Naive thymus-derived CD8-positive, alpha-beta T cell (primary cell): ENCODE measurements at regions not wholly inside any gene's neighbourhood (a gene's known extent, or its start where the extent isn't known, plus 50 kb on each side); places are given as distances from the start of the nearest gene placed in this dataset.

ENCODE experiments used
- ATAC-seq, 2 donors: fragments of 150-1000 bp; cut with Tn5 transposase in 1 of 2; sonication (Bioruptor Pico), chemical (Tn5 transposase) in 1 of 2; 1 replicate in 1 of 2; 2 replicates in 1 of 2; pipeline ENCODE4 v1.10.0; 2021; ENCODE audit warnings: mild to moderate bottlenecking in 2 of 2, moderate library complexity in 2 of 2
- POLR2A ChIA-PET: fragments of 350-600 bp; sonication (Branson Sonifier 250); formaldehyde crosslinking; loops from one replicate; lab custom pipeline; 2021; ENCODE audit warnings: antibody characterized with exemption; lab: Charles Lee
- DNase-seq, 10 donors: peaks; one replicate each; pipeline versions ENCODE4 v3.0.0 to v3.0.0-alpha.2; 2020 to 2022
- H3K27ac Mint-ChIP-seq, 10 donors: one replicate each; pipeline ENCODE4 v1.8.0; 2020 to 2022; ENCODE audit warnings: mild to moderate bottlenecking in 10 of 10, mixed read lengths in 10 of 10, moderate library complexity in 4 of 10, inconsistent platforms in 1 of 10
- H3K27me3 Mint-ChIP-seq, 5 donors: one replicate each; pipeline ENCODE4 v1.8.0; 2021 to 2022; ENCODE audit warnings: mixed read lengths in 5 of 5
- H3K36me3 Mint-ChIP-seq, 3 donors: one replicate each; pipeline ENCODE4 v1.8.0; 2020 to 2022; ENCODE audit warnings: mixed read lengths in 3 of 3, mild to moderate bottlenecking in 2 of 3, inconsistent platforms in 1 of 3
- H3K4me1 Mint-ChIP-seq, 4 donors: one replicate each; pipeline ENCODE4 v1.8.0; 2021 to 2022; ENCODE audit warnings: mixed read lengths in 4 of 4
- H3K4me3 Mint-ChIP-seq, 10 donors: one replicate each; pipeline ENCODE4 v1.8.0; 2020 to 2022; ENCODE audit warnings: mild to moderate bottlenecking in 10 of 10, mixed read lengths in 10 of 10, moderate library complexity in 6 of 10, inconsistent platforms in 1 of 10
- H3K9me3 Mint-ChIP-seq, 9 donors: one replicate each; pipeline ENCODE4 v1.8.0; 2020 to 2022; ENCODE audit warnings: mixed read lengths in 9 of 9, mild to moderate bottlenecking in 3 of 9, inconsistent platforms in 1 of 9, moderate library complexity in 1 of 9

GRCh38 chr13:50071379-50071778, 56.1 kb downstream of the KCNRG start:
- ATAC-seq (no peak), DNase-seq (no peak)
- Mint-ChIP-seq H3K4me3 (peak overlapping the region in 1 of 10 donors; percentile 13), H3K27me3 (peaks cover 0 to 15% (median 5%) of the 10 kb centered on the region in 5 donors), H3K9me3 (no peaks in the 10 kb centered on the region), H3K4me1 (peaks cover 0 to 46% (median 2%) of the 10 kb centered on the region in 4 donors), H3K36me3 (peaks cover 0 to 6% (median 0%) of the 10 kb centered on the region in 3 donors), H3K27ac (peak overlapping the region in 1 of 10 donors; percentile 11)
- POLR2A ChIA-PET: no interaction called here

DNA sequence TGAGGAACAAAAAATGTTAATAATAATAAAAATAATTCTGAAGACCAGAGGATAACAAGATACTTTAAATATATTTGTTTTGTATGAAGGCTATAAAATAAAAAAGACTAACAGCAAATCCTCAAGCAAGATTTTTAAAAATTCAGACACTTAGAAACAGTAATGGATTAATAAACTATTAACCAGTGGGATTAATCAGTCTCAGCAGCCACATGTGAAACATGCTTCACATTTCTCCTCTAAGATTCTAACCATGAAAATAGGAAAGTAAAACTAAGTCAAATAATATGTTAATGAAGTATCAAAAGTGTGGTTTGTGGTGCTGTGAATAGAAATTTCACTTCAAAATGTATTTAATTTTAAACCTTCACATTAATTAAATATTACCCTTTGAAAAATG, 57.4 kb downstream of the KCNRG start:
- ATAC-seq: no peak
- POLR2A ChIA-PET: no interaction called here
- Mint-ChIP-seq H3K4me3 (no peak overlapping the region), H3K27me3 (peaks cover 0 to 18% (median 9%) of the 10 kb centered on the region in 5 donors), H3K4me1 (peaks cover 0 to 55% (median 2%) of the 10 kb centered on the region in 4 donors), H3K9me3 (no peaks in the 10 kb centered on the region), H3K27ac (no peak overlapping the region), H3K36me3 (peaks cover 0 to 3% (median 0%) of the 10 kb centered on the region in 3 donors)
- no peak for DNase-seq

GRCh38 chr13:50073340-50073739, 58.1 kb downstream of the KCNRG start:
- H3K27me3 Mint-ChIP-seq: peaks cover 3 to 21% (median 10%) of the 10 kb centered on the region in 5 donors
- POLR2A ChIA-PET: interaction anchor here (0.7 kb wide), 1 partner anchor 95 kb away, joined by 3 read pairs; no protein-coding TSS in a partner anchor
- no peak overlapping the region for H3K27ac Mint-ChIP-seq
- no peak for DNase-seq
- peaks cover 0 to 60% (median 2%) of the 10 kb centered on the region in 4 donors for H3K4me1 Mint-ChIP-seq
- H3K36me3 Mint-ChIP-seq: peaks cover 0 to 2% (median 0%) of the 10 kb centered on the region in 3 donors
- ATAC-seq: no peak
- H3K9me3 Mint-ChIP-seq: no peaks in the 10 kb centered on the region
- no peak overlapping the region for H3K4me3 Mint-ChIP-seq

DNA sequence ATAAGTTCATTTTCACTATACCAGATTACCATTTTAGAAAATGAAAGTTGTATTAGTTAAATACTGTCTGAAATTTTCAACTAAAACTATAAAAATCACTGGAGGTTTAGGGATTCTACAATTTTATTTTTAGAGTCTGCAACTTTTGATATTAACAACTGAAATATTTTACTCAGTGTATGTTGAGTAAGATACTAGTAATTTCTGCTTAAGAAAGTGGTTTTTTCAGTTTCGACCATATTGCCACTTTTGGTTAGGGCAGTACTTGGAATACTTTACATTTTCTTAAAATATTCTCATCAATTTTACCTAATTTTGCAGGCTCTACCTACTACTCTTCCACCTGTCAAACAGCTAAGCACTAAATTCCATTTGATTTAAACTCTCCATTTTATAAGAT, 59.6 kb downstream of the KCNRG start:
- H3K4me1 Mint-ChIP-seq: peaks cover 0 to 67% (median 2%) of the 10 kb centered on the region in 4 donors
- POLR2A ChIA-PET: interaction anchor here (0.9 kb wide), 1 partner anchor 77 kb away, joined by 3 read pairs; no protein-coding TSS in a partner anchor
- no peak for DNase-seq
- H3K4me3 Mint-ChIP-seq: no peak overlapping the region
- H3K27me3 Mint-ChIP-seq: peaks cover 6 to 26% (median 10%) of the 10 kb centered on the region in 5 donors
- peaks cover 0 to 2% (median 0%) of the 10 kb centered on the region in 9 donors for H3K9me3 Mint-ChIP-seq
- peaks cover 0 to 2% (median 0%) of the 10 kb centered on the region in 3 donors for H3K36me3 Mint-ChIP-seq
- H3K27ac Mint-ChIP-seq: no peak overlapping the region
- no peak for ATAC-seq

DNA sequence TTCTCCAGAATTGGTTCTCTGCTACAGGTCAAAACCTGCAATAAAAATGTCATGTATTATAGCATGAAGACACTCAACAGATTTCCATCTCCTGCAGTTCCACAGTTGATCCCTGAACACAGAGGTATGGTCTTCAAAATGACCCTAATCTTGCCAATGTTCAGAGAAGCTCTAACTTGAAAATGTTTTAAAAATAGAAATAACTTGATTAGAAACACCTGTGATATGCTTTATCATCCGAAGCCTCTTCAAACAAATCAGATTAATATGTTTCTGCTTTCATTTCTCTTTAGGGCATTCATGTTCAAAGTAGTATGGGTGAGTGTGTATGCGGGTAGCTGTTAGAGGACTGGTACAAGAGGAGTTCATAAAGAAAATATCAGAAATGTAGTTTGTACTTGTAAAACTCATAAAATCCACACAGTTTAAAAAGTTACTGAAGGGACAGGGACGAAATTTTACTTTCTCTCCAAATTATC, 60.4 kb downstream of the KCNRG start:
- peaks cover 0 to 66% (median 8%) of the 10 kb centered on the region in 4 donors for H3K4me1 Mint-ChIP-seq

DNA sequence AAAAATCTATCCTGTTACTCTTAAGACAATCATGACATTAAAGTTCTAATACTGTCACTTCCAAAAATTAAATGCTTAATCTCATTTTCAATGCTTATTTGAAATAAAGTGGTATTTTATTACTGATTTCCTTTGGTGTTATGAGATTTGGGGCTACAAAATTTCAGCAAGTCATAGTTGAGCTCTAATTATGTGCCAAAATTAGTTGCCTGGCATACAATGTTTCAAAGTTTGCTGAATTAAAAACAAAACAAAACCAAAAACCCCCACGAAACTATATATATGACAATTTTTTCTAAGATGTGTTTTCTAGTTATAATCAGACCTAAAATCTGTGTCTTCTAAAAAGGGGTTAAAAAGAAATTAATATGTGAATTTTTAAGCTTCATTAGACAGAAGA, 62.2 kb downstream of the KCNRG start:
- Mint-ChIP-seq H3K27me3 (peaks cover 10 to 37% (median 14%) of the 10 kb centered on the region in 5 donors), H3K4me3 (no peak overlapping the region), H3K4me1 (peaks cover 4 to 61% (median 19%) of the 10 kb centered on the region in 4 donors), H3K36me3 (peaks cover 0 to 5% (median 0%) of the 10 kb centered on the region in 3 donors), H3K27ac (peak overlapping the region in 1 of 10 donors; percentile 72), H3K9me3 (peaks cover 0 to 7% (median 0%) of the 10 kb centered on the region in 9 donors)
- DNase-seq (no peak), ATAC-seq (no peak)
- POLR2A ChIA-PET: interaction anchor here (0.8 to 11.9 kb wide), 2 partner anchors 49 to 80 kb away, joined by 5 to 176 read pairs; partner anchors contain the start of gene TRIM13

More for the DNA sequence above, 60.4 kb downstream of the KCNRG start:
- H3K27ac Mint-ChIP-seq: peak overlapping the region in 2 of 10 donors; percentile 29 to 36
- POLR2A ChIA-PET: interaction anchor here (0.9 kb wide), 1 partner anchor 78 kb away, joined by 3 read pairs; no protein-coding TSS in a partner anchor
- H3K36me3 Mint-ChIP-seq: peaks cover 0 to 2% (median 0%) of the 10 kb centered on the region in 3 donors
- H3K9me3 Mint-ChIP-seq: peaks cover 0 to 2% (median 0%) of the 10 kb centered on the region in 9 donors
- peaks cover 6 to 33% (median 14%) of the 10 kb centered on the region in 5 donors for H3K27me3 Mint-ChIP-seq
- peak overlapping the region in 2 of 10 donors; percentile 36 to 57 for H3K4me3 Mint-ChIP-seq
- ATAC-seq: no peak
- DNase-seq: peak in 1 of 10 donors; percentile 8

GRCh38 chr13:50078231-50078894, 63.1 kb downstream of the KCNRG start:
- Mint-ChIP-seq H3K9me3 (peaks cover 0 to 7% (median 0%) of the 10 kb centered on the region in 9 donors), H3K27me3 (peaks cover 10 to 37% (median 13%) of the 10 kb centered on the region in 5 donors), H3K27ac (peak overlapping the region in 1 of 10 donors; percentile 72), H3K4me3 (peak overlapping the region in 1 of 10 donors; percentile 76), H3K36me3 (peaks cover 0 to 5% (median 0%) of the 10 kb centered on the region in 3 donors), H3K4me1 (peaks cover 5 to 63% (median 25%) of the 10 kb centered on the region in 4 donors)
- no peak for ATAC-seq
- POLR2A ChIA-PET: interaction anchor here (0.8 to 11.9 kb wide), 3 partner anchors 48 to 81 kb away, joined by 5 to 176 read pairs (median 7); partner anchors contain the start of gene TRIM13
- no peak for DNase-seq

GRCh38 chr13:50078895-50079654, 63.8 kb downstream of the KCNRG start:
- no peak for DNase-seq
- Mint-ChIP-seq H3K4me1 (peaks cover 7 to 65% (median 28%) of the 10 kb centered on the region in 4 donors), H3K9me3 (peaks cover 0 to 7% (median 0%) of the 10 kb centered on the region in 9 donors), H3K27me3 (peaks cover 9 to 35% (median 12%) of the 10 kb centered on the region in 5 donors), H3K27ac (peak overlapping the region in 1 of 10 donors; percentile 53), H3K4me3 (peak overlapping the region in 4 of 10 donors; percentile 38 to 96 (median 93)), H3K36me3 (peaks cover 0 to 5% (median 0%) of the 10 kb centered on the region in 3 donors)
- POLR2A ChIA-PET: interaction anchor here (1.0 to 11.9 kb wide), 4 partner anchors 47 to 813 kb away, joined by 3 to 176 read pairs (median 22); partner anchors contain the start of gene TRIM13
- no peak for ATAC-seq

DNA sequence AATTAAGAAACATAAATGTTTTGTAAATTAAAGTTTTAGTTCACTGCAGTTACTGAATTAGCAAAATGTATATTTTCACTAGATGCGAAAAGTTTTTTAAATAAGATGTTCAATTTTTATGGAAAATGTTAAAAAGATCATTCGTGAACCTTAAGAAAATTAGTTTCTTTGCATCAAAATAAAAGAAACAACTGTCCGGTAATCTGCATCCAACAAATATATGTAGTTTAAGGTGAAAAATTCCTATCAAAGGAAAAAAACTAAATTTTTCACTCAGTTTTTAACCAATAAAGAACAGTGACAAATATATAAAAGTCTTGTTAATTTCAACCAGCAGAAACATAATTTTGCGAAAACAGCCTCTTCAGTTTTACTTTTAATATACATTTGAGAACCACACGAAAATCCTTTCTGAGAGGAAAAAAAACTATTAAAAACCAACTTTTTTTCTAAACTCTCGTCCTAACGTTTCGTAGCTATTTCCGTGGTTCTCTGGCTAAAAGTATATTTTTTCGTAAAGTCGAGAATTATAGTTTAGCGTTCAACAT, 64.5 kb downstream of the KCNRG start:
- DNase-seq (no peak), ATAC-seq (no peak)
- peak overlapping the region in 6 of 10 donors; percentile 55 to 96 (median 89) for H3K27ac Mint-ChIP-seq
- peaks cover 9 to 35% (median 12%) of the 10 kb centered on the region in 5 donors for H3K27me3 Mint-ChIP-seq
- H3K36me3 Mint-ChIP-seq: peaks cover 0 to 5% (median 0%) of the 10 kb centered on the region in 3 donors
- peak overlapping the region; percentile 90 to 99 (median 96) for H3K4me3 Mint-ChIP-seq
- peaks cover 0 to 7% (median 0%) of the 10 kb centered on the region in 9 donors for H3K9me3 Mint-ChIP-seq
- POLR2A ChIA-PET: interaction anchor here (0.7 to 11.9 kb wide), 4 partner anchors 46 to 813 kb away, joined by 3 to 176 read pairs (median 20); partner anchors contain the start of gene TRIM13
- peaks cover 7 to 67% (median 28%) of the 10 kb centered on the region in 4 donors for H3K4me1 Mint-ChIP-seq

DNA sequence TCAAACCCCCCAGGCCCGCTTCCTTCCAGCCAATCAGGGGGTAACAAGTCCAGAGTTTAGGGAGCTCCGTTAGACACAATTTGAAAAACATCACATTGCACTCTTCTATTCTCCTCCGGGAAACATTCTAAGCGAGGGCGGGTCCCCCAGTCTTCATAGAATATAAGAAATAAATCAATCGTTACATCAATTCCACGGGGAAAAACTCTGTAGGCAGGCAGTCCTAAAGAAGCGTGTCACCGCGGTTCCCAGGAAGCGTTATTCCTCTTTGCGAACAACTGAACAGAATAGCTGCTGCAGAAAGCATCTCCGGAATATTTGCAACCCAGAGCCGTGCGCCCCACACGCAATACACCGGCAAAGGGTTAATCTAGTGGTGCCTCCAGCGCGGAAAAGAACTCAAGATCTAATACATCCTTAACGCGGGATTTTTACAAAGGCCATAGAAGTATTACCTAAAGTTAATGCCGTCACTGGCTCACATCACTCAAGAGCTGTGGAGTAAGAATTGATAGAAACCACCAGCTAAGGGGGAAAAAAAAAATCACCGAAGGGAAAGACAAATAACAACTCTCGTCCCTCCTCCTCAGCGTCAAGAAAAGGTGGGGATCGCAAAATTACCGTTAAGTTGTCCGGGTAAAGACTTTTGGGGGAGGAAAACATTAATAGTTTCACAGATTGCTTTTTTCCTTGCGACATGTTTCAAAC, 65.1 kb downstream of the KCNRG start:
- peak in 1 of 2 donors; percentile 16 for ATAC-seq
- Mint-ChIP-seq H3K36me3 (peaks cover 0 to 5% (median 0%) of the 10 kb centered on the region in 3 donors), H3K4me3 (peak overlapping the region; percentile 90 to 99 (median 96))

More for the DNA sequence above, 65.1 kb downstream of the KCNRG start:
- peak in 6 of 10 donors; percentile 8 to 58 (median 20) for DNase-seq
- H3K4me1 Mint-ChIP-seq: peaks cover 7 to 73% (median 30%) of the 10 kb centered on the region in 4 donors
- peaks cover 0 to 7% (median 0%) of the 10 kb centered on the region in 9 donors for H3K9me3 Mint-ChIP-seq
- H3K27ac Mint-ChIP-seq: peak overlapping the region; percentile 48 to 96 (median 87)
- POLR2A ChIA-PET: interaction anchor here (0.7 to 11.9 kb wide), 6 partner anchors 46 to 832 kb away, joined by 3 to 176 read pairs (median 6); partner anchors contain the start of gene TRIM13
- peaks cover 9 to 35% (median 11%) of the 10 kb centered on the region in 5 donors for H3K27me3 Mint-ChIP-seq
